ENCODE measurements at regions not wholly inside any gene's neighbourhood (a gene's known extent, or its start where the extent isn't known, plus 50 kb on each side); places are given as distances from the start of the nearest gene placed in this dataset.

- no peak for DNase-seq (ENCODE audit: low read depth)
These were observed 54.6 kb upstream of the PRDX6 start for GRCh38 chr1:173422456-173422976.

- DNase-seq (ENCODE audit: low read depth) = no peak
These were observed 53.8 kb upstream of the PRDX6 start for GRCh38 chr1:173423291-173423690.

- DNase-seq (ENCODE audit: low read depth) = no peak
These were observed 53.0 kb upstream of the PRDX6 start for GRCh38 chr1:173424143-173424542.

GRCh38 chr1:173424782-173425407 is 52.2 kb upstream of the PRDX6 start:
- DNase-seq (ENCODE audit: low read depth) = peak; percentile 42

- DNase-seq (ENCODE audit: low read depth) = no peak
These were observed 51.1 kb upstream of the PRDX6 start for GRCh38 chr1:173426057-173426456.

GRCh38 chr1:173427146-173428054 is 49.7 kb upstream of the PRDX6 start:
- no peak for DNase-seq (ENCODE audit: low read depth)
